H1 (cell line): ENCODE measurements at regions not wholly inside any gene's neighbourhood (a gene's known extent, or its start where the extent isn't known, plus 50 kb on each side); places are given as distances from the start of the nearest gene placed in this dataset.

Experiments
- CTCF ChIA-PET: fragments of 300-600 bp; sonication (Branson Sonifier 250); formaldehyde crosslinking; loops from one replicate; lab custom pipeline; 2021; ENCODE audit not compliant: partially characterized antibody; lab: Charles Lee
- POLR2A ChIA-PET: fragments of 300-600 bp; sonication (Branson Sonifier 250); formaldehyde crosslinking; loops from one replicate; lab custom pipeline; 2021; ENCODE audit warnings: inconsistent platforms; ENCODE audit not compliant: partially characterized antibody; lab: Charles Lee
- DNase-seq, 2 experiments: peaks; one replicate each; pipeline versions ENCODE4 v3.0.0 to v3.0.0-alpha.2; 2010 to 2022; ENCODE audit warnings: low spot score in 2 of 2, low read depth in 1 of 2, mixed read lengths in 1 of 2
- FAIRE-seq: peaks from 2 replicates; lab custom pipeline; 2011; peaks lifted over from hg19 to GRCh38; lab: Jason Lieb, UNC
- H2AFZ ChIP-seq: 2 replicates; pipeline ENCODE4 v1.8.1; 2012; ENCODE audit warnings: low read length, inconsistent platforms
- H2AK5ac ChIP-seq: 2 replicates; pipeline ENCODE4 v1.6.1; 2013; ENCODE audit warnings: low read depth, low read length
- H2BK120ac ChIP-seq: replicated peaks from 2 replicates; pipeline ENCODE3; 2013; ENCODE audit warnings: low read depth, low read length, inconsistent platforms
- H2BK12ac ChIP-seq: 2 replicates; pipeline ENCODE4 v1.6.1; 2013; ENCODE audit warnings: low read depth, low read length
- H2BK15ac ChIP-seq: 2 replicates; pipeline ENCODE4 v1.6.1; 2013; ENCODE audit warnings: low read length
- H2BK20ac ChIP-seq: 2 replicates; pipeline ENCODE4 v1.6.1; 2013; ENCODE audit warnings: low read length
- H2BK5ac ChIP-seq: 2 replicates; pipeline ENCODE4 v1.6.1; 2013; ENCODE audit warnings: low read depth, low read length
- H3K14ac ChIP-seq: 2 replicates; pipeline ENCODE4 v1.6.1; 2013; ENCODE audit warnings: inconsistent platforms; ENCODE audit not compliant: insufficient read length
- H3K18ac ChIP-seq: 2 replicates; pipeline ENCODE4 v1.6.1; 2013; ENCODE audit warnings: low read length; ENCODE audit errors: extremely low read depth
- H3K23ac ChIP-seq: 2 replicates; pipeline ENCODE4 v1.6.1; 2013; ENCODE audit warnings: inconsistent platforms; ENCODE audit not compliant: insufficient read length
- H3K23me2 ChIP-seq: 2 replicates; pipeline ENCODE4 v1.6.1; 2013; ENCODE audit warnings: low read depth, low read length
- H3K27ac ChIP-seq: 2 replicates; pipeline ENCODE4 v1.6.1; 2011; ENCODE audit warnings: low read depth, low read length, inconsistent platforms
- H3K27me3 ChIP-seq, 4 experiments: replicated peaks in 1 of 4; 1 replicate in 1 of 4; 2 replicates in 3 of 4; pipeline versions ENCODE4 v1.6.1 to v1.8.1; 2011 to 2013; ENCODE audit warnings: low read length in 3 of 4, mild to moderate bottlenecking in 3 of 4, inconsistent platforms in 2 of 4, mixed read lengths in 2 of 4, moderate library complexity in 1 of 4; ENCODE audit not compliant: control insufficient read depth in 3 of 4, insufficient read depth in 3 of 4; ENCODE audit errors: extremely low read depth in 1 of 4
- H3K36me3 ChIP-seq, 4 experiments: 2 replicates each; pipeline versions ENCODE4 v1.6.1 to v1.8.1; 2011 to 2013; ENCODE audit warnings: mild to moderate bottlenecking in 4 of 4, low read length in 3 of 4, moderate library complexity in 2 of 4, control low read depth in 1 of 4, inconsistent platforms in 1 of 4; ENCODE audit not compliant: insufficient read depth in 4 of 4, control insufficient read depth in 2 of 4
- H3K4ac ChIP-seq: replicated peaks from 2 replicates; pipeline ENCODE3; 2013; ENCODE audit warnings: low read length, low read depth, mixed read lengths, inconsistent platforms; ENCODE audit not compliant: insufficient read length
- H3K4me1 ChIP-seq, 4 experiments: replicated peaks in 1 of 4; 1 replicate in 1 of 4; 2 replicates in 3 of 4; pipeline versions ENCODE4 v1.6.1 to v1.8.1; 2011 to 2013; ENCODE audit warnings: low read length in 3 of 4, inconsistent platforms in 2 of 4, mixed read lengths in 1 of 4; ENCODE audit not compliant: insufficient read depth in 4 of 4, control insufficient read depth in 3 of 4
- H3K4me2 ChIP-seq, 2 experiments: 2 replicates each; pipeline versions ENCODE4 v1.6.1 to v1.8.1; 2011 to 2013; ENCODE audit warnings: low read depth in 2 of 2, low read length in 2 of 2, control low read depth in 1 of 2, inconsistent platforms in 1 of 2, mild to moderate bottlenecking in 1 of 2; ENCODE audit not compliant: insufficient read depth in 1 of 2
- H3K4me3 ChIP-seq, 4 experiments: fragments of 200-600, 300-600 bp in 1 of 4; sonication (generic), shearing (Covaris generic), sonication (Bioruptor Twin) in 1 of 4; 2 replicates each; pipeline versions ENCODE4 v1.5.1 to v1.8.1; 2011 to 2016; ENCODE audit warnings: low read length in 4 of 4, low read depth in 3 of 4, control low read depth in 2 of 4, inconsistent platforms in 2 of 4, mild to moderate bottlenecking in 2 of 4, mixed read lengths in 1 of 4, moderate library complexity in 1 of 4; ENCODE audit not compliant: insufficient read depth in 2 of 4; ENCODE audit errors: extremely low read depth in 1 of 4
- H3K56ac ChIP-seq: replicated peaks from 2 replicates; pipeline ENCODE3; 2013; ENCODE audit warnings: low read depth, mild to moderate bottlenecking, mixed read lengths, low read length, inconsistent platforms; ENCODE audit not compliant: insufficient read length
- H3K79me1 ChIP-seq: 2 replicates; pipeline ENCODE4 v1.6.1; 2013; ENCODE audit warnings: low read depth, low read length, control low read depth
- H3K79me2 ChIP-seq, 2 experiments: 2 replicates each; pipeline versions ENCODE4 v1.6.1 to v1.8.1; 2012 to 2013; ENCODE audit warnings: low read length in 2 of 2, mild to moderate bottlenecking in 2 of 2, inconsistent platforms in 1 of 2; ENCODE audit not compliant: insufficient read depth in 2 of 2, control insufficient read depth in 1 of 2
- H3K9ac ChIP-seq, 4 experiments: replicated peaks in 1 of 4; 1 replicate in 1 of 4; 2 replicates in 3 of 4; pipeline versions ENCODE4 v1.6.1 to v1.8.1; 2011 to 2013; ENCODE audit warnings: low read depth in 3 of 4, low read length in 3 of 4, control low read depth in 2 of 4, mild to moderate bottlenecking in 2 of 4, moderate library complexity in 2 of 4, inconsistent platforms in 1 of 4; ENCODE audit errors: extremely low read depth in 1 of 4
- H3K9me3 ChIP-seq, 2 experiments: 2 replicates each; pipeline versions ENCODE4 v1.6.1 to v1.8.1; 2012 to 2013; ENCODE audit warnings: mild to moderate bottlenecking in 2 of 2, moderate library complexity in 2 of 2, control low read depth in 1 of 2, inconsistent platforms in 1 of 2, low read depth in 1 of 2, low read length in 1 of 2, mixed read lengths in 1 of 2; ENCODE audit not compliant: insufficient read depth in 2 of 2
- H4K20me1 ChIP-seq, 2 experiments: replicated peaks in 1 of 2; 2 replicates each; pipeline versions ENCODE3 to v1.8.1; 2011 to 2013; ENCODE audit warnings: inconsistent platforms in 2 of 2, low read length in 2 of 2, mild to moderate bottlenecking in 1 of 2; ENCODE audit not compliant: insufficient read depth in 2 of 2, control insufficient read depth in 1 of 2
- H4K5ac ChIP-seq: 2 replicates; pipeline ENCODE4 v1.6.1; 2013; ENCODE audit warnings: low read length, low read depth, mixed read lengths, inconsistent platforms; ENCODE audit not compliant: insufficient read length
- H4K8ac ChIP-seq: 2 replicates; pipeline ENCODE4 v1.8.0; 2013; ENCODE audit warnings: mild to moderate bottlenecking, moderate library complexity, low read length, inconsistent platforms; ENCODE audit not compliant: insufficient read depth; ENCODE audit errors: extremely low read depth
- H4K91ac ChIP-seq: replicated peaks from 2 replicates; pipeline ENCODE3; 2013; ENCODE audit warnings: low read length, mixed read lengths, inconsistent platforms; ENCODE audit not compliant: insufficient read length
- BRCA1 ChIP-seq: IDR thresholded peaks from 2 replicates; pipeline ENCODE4 v1.6.1; 2012; ENCODE audit warnings: low read depth, low read length, improper control_type of control experiment
- CEBPB ChIP-seq: IDR thresholded peaks from 2 replicates; pipeline ENCODE4 v1.6.1; 2012; ENCODE audit warnings: low read depth, low read length
- CTCF ChIP-seq, 3 experiments: IDR thresholded peaks; 1 replicate in 2 of 3; 2 replicates in 1 of 3; pipeline versions ENCODE4 v1.5.1 to v1.6.1; 2011; ENCODE audit warnings: low read length in 3 of 3, mild to moderate bottlenecking in 3 of 3, inconsistent platforms in 2 of 3, low read depth in 1 of 3, moderate library complexity in 1 of 3; ENCODE audit not compliant: insufficient read depth in 1 of 3; ENCODE audit errors: control extremely low read depth in 1 of 3
- EGR1 ChIP-seq: IDR thresholded peaks from 2 replicates; pipeline ENCODE4 v1.6.1; 2011; ENCODE audit warnings: low read depth, low read length, borderline replicate concordance
- JUN ChIP-seq: IDR thresholded peaks from 2 replicates; pipeline ENCODE4 v1.6.1; 2011; ENCODE audit warnings: low read depth, mild to moderate bottlenecking, improper control_type of control experiment, low read length
- MAX ChIP-seq: IDR thresholded peaks from 2 replicates; pipeline ENCODE4 v1.6.1; 2012; ENCODE audit warnings: inconsistent platforms
- POLR2AphosphoS5 ChIP-seq: IDR thresholded peaks from 2 replicates; pipeline ENCODE4 v1.6.1; 2011; ENCODE audit warnings: low read depth, low read length
- RFX5 ChIP-seq: IDR thresholded peaks from 2 replicates; pipeline ENCODE4 v1.6.1; 2011; ENCODE audit warnings: low read depth, low read length, improper control_type of control experiment, borderline replicate concordance
- SAP30 ChIP-seq: fragments of 300-600 bp; sonication (generic); IDR thresholded peaks from 2 replicates; pipeline ENCODE4 v1.7.1; 2012; ENCODE audit warnings: low read length, moderate library complexity, mild to moderate bottlenecking, inconsistent platforms; ENCODE audit not compliant: insufficient read depth, insufficient replicate concordance
- TAF1 ChIP-seq: IDR thresholded peaks from 2 replicates; pipeline ENCODE4 v1.6.1; 2011; ENCODE audit warnings: mild to moderate bottlenecking, low read depth, low read length
- TBP ChIP-seq: IDR thresholded peaks from 2 replicates; pipeline ENCODE4 v1.6.1; 2011; ENCODE audit warnings: low read depth, low read length, improper control_type of control experiment
- TCF12 ChIP-seq: IDR thresholded peaks from 2 replicates; pipeline ENCODE4 v1.6.1; 2011; ENCODE audit warnings: low read depth, mild to moderate bottlenecking, low read length
- ZNF274 ChIP-seq: IDR thresholded peaks from 2 replicates; pipeline ENCODE4 v1.7.0; 2012; ENCODE audit warnings: low read length, borderline replicate concordance; ENCODE audit errors: extremely low read depth
- WGBS, 2 experiments: shearing (Covaris generic) in 1 of 2; methylation state at CpG; one replicate each; pipeline versions ENCODE4 v1.1.6 to v1.1.7; 2013 to 2015; ENCODE audit warnings: low lambda C conversion rate in 2 of 2, mixed read lengths in 2 of 2, inconsistent platforms in 1 of 2, low coverage in 1 of 2, missing lambda C conversion rate in 1 of 2; ENCODE audit not compliant: insufficient replicate concordance in 2 of 2, insufficient coverage in 1 of 2, insufficient read length in 1 of 2; ENCODE audit errors: extremely low coverage in 1 of 2, missing lambda C conversion rate in 1 of 2; 5-methylcytosine and 5-hydroxymethylcytosine counted together

- Histone ChIP-seq H4K20me1 (no peaks in the 10 kb centered on the region), H3K79me2 (no peaks in the 10 kb centered on the region), H2BK15ac (no peak overlapping the region), H3K18ac (no peak overlapping the region), H4K91ac (no peak overlapping the region), H3K27ac (no peak overlapping the region), H2AK5ac (no peak overlapping the region), H3K14ac (no peak overlapping the region), H3K9me3 (no peaks in the 10 kb centered on the region; a peak in 1 of 4 replicates), H2BK12ac (no peak overlapping the region), H3K4ac (no peak overlapping the region), H2BK5ac (no peak overlapping the region), H3K4me3 (no peak overlapping the region), H2BK20ac (no peak overlapping the region), H2AFZ (no peak overlapping the region), H3K56ac (no peak overlapping the region), H4K5ac (no peak overlapping the region), H3K79me1 (no peaks in the 10 kb centered on the region), H3K9ac (no peak overlapping the region), H3K36me3 (no peaks in the 10 kb centered on the region), H3K4me1 (no peaks in the 10 kb centered on the region), H3K4me2 (no peak overlapping the region), H3K27me3 (no peaks in the 10 kb centered on the region), H3K23ac (no peak overlapping the region), H3K23me2 (no peaks in the 10 kb centered on the region), H2BK120ac (no peak overlapping the region), H4K8ac (no peak overlapping the region)
- TF ChIP-seq CTCF (IDR thresholded peaks at IDR 0.05; ENCODE audit: control extremely low read depth in 1 of 3, insufficient read depth in 1 of 3, low read depth in 1 of 3, low read length in 3 of 3), result no peak
- TF ChIP-seq RFX5, result no peak
- no peak for TF ChIP-seq TBP
- no peak for TF ChIP-seq EGR1
- TF ChIP-seq POLR2AphosphoS5, result no peak
- no peak for TF ChIP-seq ZNF274
- TF ChIP-seq JUN, result no peak
- TF ChIP-seq CEBPB, result no peak
- TF ChIP-seq BRCA1, result no peak
- TF ChIP-seq TCF12, result no peak
- TF ChIP-seq SAP30, result no peak
- no peak for TF ChIP-seq TAF1
- TF ChIP-seq MAX, result no peak
- DNase-seq, result no peak
- 92% methylated on average over 4 of the region's 4 CpGs; no CpG with 5 or more reads in 1 of the 2 experiments for WGBS, 2 experiments
- CTCF ChIA-PET, result interaction anchor here (0.9 to 1.1 kb wide), 2 partner anchors 32 to 87 kb away, joined by 3 to 4 read pairs; no protein-coding TSS in a partner anchor
- POLR2A ChIA-PET, result no interaction called here
- no peak for FAIRE-seq
These were observed 373.3 kb downstream of the GBE1 start for GRCh38 chr3:81388191-81388590.
